Neural progenitor cell (in vitro differentiated cells): ENCODE measurements at regions not wholly inside any gene's neighbourhood (a gene's known extent, or its start where the extent isn't known, plus 50 kb on each side); places are given as distances from the start of the nearest gene placed in this dataset.

ENCODE experiments used
- DNase-seq: peaks from one replicate; pipeline ENCODE4 v3.0.0-alpha.2; 2016; ENCODE audit warnings: low spot score
- H2AFZ ChIP-seq: fragments of 200-600 bp; sonication (generic); replicated peaks from 2 replicates; pipeline ENCODE4 v1.6.1; 2016; ENCODE audit warnings: antibody characterized with exemption
- H3F3A ChIP-seq: fragments of 200-600 bp; sonication (generic); 2 replicates; pipeline ENCODE4 v1.6.1; 2016; ENCODE audit warnings: antibody characterized with exemption, low read depth
- H3K27ac ChIP-seq: fragments of 200-600 bp; sonication (generic); 2 replicates; pipeline ENCODE4 v1.5.1; 2016; ENCODE audit warnings: mild to moderate bottlenecking
- H3K27me3 ChIP-seq: fragments of 200-600 bp; sonication (generic); 2 replicates; pipeline ENCODE4 v1.6.1; 2016; ENCODE audit warnings: mild to moderate bottlenecking, moderate library complexity
- H3K36me3 ChIP-seq: fragments of 200-600 bp; sonication (generic); 2 replicates; pipeline ENCODE4 v1.5.1; 2016
- H3K4me1 ChIP-seq: fragments of 200-600 bp; sonication (generic); 2 replicates; pipeline ENCODE4 v1.6.1; 2016; ENCODE audit warnings: mixed run types
- H3K4me2 ChIP-seq: fragments of 200-600 bp; sonication (generic); 2 replicates; pipeline ENCODE4 v1.6.1; 2016
- H3K4me3 ChIP-seq: fragments of 200-600 bp; sonication (generic); 2 replicates; pipeline ENCODE4 v1.5.1; 2016
- H3K79me2 ChIP-seq: fragments of 200-600 bp; sonication (generic); 2 replicates; pipeline ENCODE4 v1.6.1; 2016; ENCODE audit warnings: low read depth
- H3K9ac ChIP-seq: fragments of 200-600 bp; sonication (generic); 2 replicates; pipeline ENCODE4 v1.6.1; 2016
- H3K9me3 ChIP-seq: fragments of 200-600 bp; sonication (generic); 2 replicates; pipeline ENCODE4 v1.5.1; 2016; ENCODE audit warnings: low read depth
- H4K20me1 ChIP-seq: fragments of 200-600 bp; sonication (generic); 2 replicates; pipeline ENCODE4 v1.6.1; 2016; ENCODE audit warnings: low read depth
- H3K27ac Mint-ChIP-seq: 3 replicates; pipeline ENCODE4 v1.8.0; 2021; ENCODE audit warnings: mixed read lengths
- H3K27me3 Mint-ChIP-seq: 2 replicates; pipeline ENCODE4 v1.8.0; 2022; ENCODE audit warnings: low read depth, mild to moderate bottlenecking, inconsistent platforms, moderate library complexity, mixed read lengths; ENCODE audit not compliant: insufficient read depth
- H3K36me3 Mint-ChIP-seq: 3 replicates; pipeline ENCODE4 v1.8.0; 2021; ENCODE audit warnings: mixed read lengths
- H3K4me1 Mint-ChIP-seq: 3 replicates; pipeline ENCODE4 v1.8.0; 2021; ENCODE audit warnings: mixed read lengths
- H3K4me3 Mint-ChIP-seq: 3 replicates; pipeline ENCODE4 v1.8.0; 2021; ENCODE audit warnings: mild to moderate bottlenecking, moderate library complexity, mixed read lengths
- H3K9me3 Mint-ChIP-seq: 3 replicates; pipeline ENCODE4 v1.8.0; 2020; ENCODE audit warnings: mixed read lengths
- EZH2 ChIP-seq: fragments of 200-600 bp; sonication (generic); IDR thresholded peaks from 2 replicates; pipeline ENCODE4 v1.6.1; 2017; ENCODE audit warnings: antibody characterized with exemption, mild to moderate bottlenecking, moderate library complexity
- EZH2phosphoT487 ChIP-seq: fragments of 200-600 bp; sonication (generic); IDR thresholded peaks from 2 replicates; pipeline ENCODE4 v1.6.1; 2017; ENCODE audit warnings: antibody characterized with exemption
- TF ChIP-seq, protein P1 (sequence below): fragments of 200-600 bp; sonication (generic); IDR thresholded peaks from 2 replicates; pipeline ENCODE4 v1.5.1; 2017; ENCODE audit warnings: antibody characterized with exemption, mild to moderate bottlenecking

DNA sequence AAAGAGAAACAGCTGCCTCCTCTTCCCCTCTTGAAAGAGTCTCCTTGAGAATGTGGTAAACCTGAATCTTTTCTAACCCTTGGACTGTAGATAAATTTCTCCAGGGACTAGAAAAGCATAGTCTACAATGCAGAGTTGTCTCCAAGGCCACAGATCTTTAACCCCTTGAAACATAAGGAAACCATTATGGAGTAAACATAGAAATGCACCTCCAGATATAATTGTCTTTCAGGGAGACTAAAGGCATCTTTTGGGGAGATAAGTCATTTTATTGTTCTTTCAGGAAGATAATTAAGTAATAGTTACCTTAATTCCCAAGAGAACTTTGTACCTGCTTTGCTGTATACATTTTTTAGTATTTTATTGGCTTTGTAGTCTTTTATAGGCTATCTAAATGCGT is 373.6 kb upstream of the GRIA1 start:
- H3K36me3 Mint-ChIP-seq: no peaks in the 10 kb centered on the region
- H3K9me3 Mint-ChIP-seq: no peaks in the 10 kb centered on the region
- H2AFZ ChIP-seq: no peak overlapping the region
- no peaks in the 10 kb centered on the region for H4K20me1 ChIP-seq
- no peak overlapping the region for H3K27ac Mint-ChIP-seq
- H3K79me2 ChIP-seq: no peaks in the 10 kb centered on the region
- no peaks in the 10 kb centered on the region for H3F3A ChIP-seq
- H3K4me3 ChIP-seq: no peak overlapping the region
- H3K27ac ChIP-seq: no peak overlapping the region
- H3K27me3 ChIP-seq: no peaks in the 10 kb centered on the region
- no peaks in the 10 kb centered on the region for H3K36me3 ChIP-seq
- no peaks in the 10 kb centered on the region for H3K4me1 Mint-ChIP-seq
- H3K4me3 Mint-ChIP-seq: no peak overlapping the region
- H3K4me2 ChIP-seq: no peak overlapping the region
- no peak for DNase-seq
- no peaks in the 10 kb centered on the region for H3K27me3 Mint-ChIP-seq
- peaks cover 5% of the 10 kb centered on the region for H3K4me1 ChIP-seq
- TF ChIP-seq, protein P1, sequence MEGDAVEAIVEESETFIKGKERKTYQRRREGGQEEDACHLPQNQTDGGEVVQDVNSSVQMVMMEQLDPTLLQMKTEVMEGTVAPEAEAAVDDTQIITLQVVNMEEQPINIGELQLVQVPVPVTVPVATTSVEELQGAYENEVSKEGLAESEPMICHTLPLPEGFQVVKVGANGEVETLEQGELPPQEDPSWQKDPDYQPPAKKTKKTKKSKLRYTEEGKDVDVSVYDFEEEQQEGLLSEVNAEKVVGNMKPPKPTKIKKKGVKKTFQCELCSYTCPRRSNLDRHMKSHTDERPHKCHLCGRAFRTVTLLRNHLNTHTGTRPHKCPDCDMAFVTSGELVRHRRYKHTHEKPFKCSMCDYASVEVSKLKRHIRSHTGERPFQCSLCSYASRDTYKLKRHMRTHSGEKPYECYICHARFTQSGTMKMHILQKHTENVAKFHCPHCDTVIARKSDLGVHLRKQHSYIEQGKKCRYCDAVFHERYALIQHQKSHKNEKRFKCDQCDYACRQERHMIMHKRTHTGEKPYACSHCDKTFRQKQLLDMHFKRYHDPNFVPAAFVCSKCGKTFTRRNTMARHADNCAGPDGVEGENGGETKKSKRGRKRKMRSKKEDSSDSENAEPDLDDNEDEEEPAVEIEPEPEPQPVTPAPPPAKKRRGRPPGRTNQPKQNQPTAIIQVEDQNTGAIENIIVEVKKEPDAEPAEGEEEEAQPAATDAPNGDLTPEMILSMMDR: no peak
- H3K9ac ChIP-seq: no peak overlapping the region
- no peaks in the 10 kb centered on the region for H3K9me3 ChIP-seq

DNA sequence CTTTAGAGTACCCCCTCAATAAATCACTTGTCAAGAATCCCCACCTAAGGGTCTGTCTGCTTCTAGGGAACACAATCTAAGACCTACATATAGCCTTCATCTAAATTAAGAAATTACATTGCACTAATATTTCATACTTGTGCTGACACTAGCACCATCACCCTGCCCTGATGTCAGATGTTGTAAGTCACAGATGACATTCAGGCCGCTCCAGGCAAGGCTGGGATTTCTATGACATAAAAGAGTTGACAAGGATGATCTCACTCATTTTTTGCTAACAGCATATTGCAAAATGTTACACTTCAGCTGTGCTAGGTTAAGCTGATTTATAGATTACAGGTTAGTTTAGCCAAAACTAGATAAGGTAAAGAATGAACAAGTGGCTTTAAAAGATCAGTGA is 372.5 kb upstream of the GRIA1 start:
- Mint-ChIP-seq H3K36me3 (no peaks in the 10 kb centered on the region), H3K27ac (no peak overlapping the region), H3K27me3 (no peaks in the 10 kb centered on the region), H3K4me1 (peaks cover 5% of the 10 kb centered on the region), H3K4me3 (no peak overlapping the region), H3K9me3 (no peaks in the 10 kb centered on the region)
- H3K4me3 ChIP-seq: no peak overlapping the region
- no peak overlapping the region for H3K27ac ChIP-seq
- H4K20me1 ChIP-seq: no peaks in the 10 kb centered on the region
- H3K36me3 ChIP-seq: no peaks in the 10 kb centered on the region
- TF ChIP-seq EZH2: no peak
- no peak for TF ChIP-seq EZH2phosphoT487
- TF ChIP-seq, protein P1: no peak
- H2AFZ ChIP-seq: no peak overlapping the region
- DNase-seq: no peak
- no peaks in the 10 kb centered on the region for H3F3A ChIP-seq
- H3K9me3 ChIP-seq: no peaks in the 10 kb centered on the region
- no peaks in the 10 kb centered on the region for H3K27me3 ChIP-seq
- no peak overlapping the region for H3K4me2 ChIP-seq
- peaks cover 15% of the 10 kb centered on the region for H3K4me1 ChIP-seq
- no peak overlapping the region for H3K9ac ChIP-seq
- H3K79me2 ChIP-seq: no peaks in the 10 kb centered on the region

DNA sequence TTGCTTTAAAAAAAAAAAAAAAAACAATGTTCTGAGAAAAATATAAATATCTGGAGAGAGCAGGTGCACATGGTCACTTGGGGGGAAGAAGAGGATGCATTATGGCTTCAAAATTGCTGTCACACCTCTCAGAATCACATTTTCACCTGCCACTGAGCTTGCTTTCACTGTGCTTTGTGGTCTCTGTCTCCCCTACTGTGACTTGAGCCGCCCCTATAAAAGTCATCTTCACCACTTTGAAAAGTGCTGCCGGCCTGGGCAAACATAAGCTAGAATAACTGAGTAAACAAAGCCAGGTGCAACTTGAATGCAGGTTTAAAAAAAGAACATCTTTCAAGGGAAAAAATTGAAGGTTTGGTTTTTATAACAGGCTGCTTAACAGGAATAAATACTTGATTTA is 368.1 kb upstream of the GRIA1 start:
- TF ChIP-seq, protein P1: no peak
- TF ChIP-seq EZH2: no peak
- no peak for TF ChIP-seq EZH2phosphoT487
- H4K20me1 ChIP-seq: no peaks in the 10 kb centered on the region
- H3K27ac Mint-ChIP-seq: no peak overlapping the region
- H3K4me1 ChIP-seq: peaks cover 19% of the 10 kb centered on the region
- peak overlapping the region; percentile 56 for H3K4me2 ChIP-seq
- no peak overlapping the region for H2AFZ ChIP-seq
- no peaks in the 10 kb centered on the region for H3F3A ChIP-seq
- H3K27me3 Mint-ChIP-seq: no peaks in the 10 kb centered on the region
- no peaks in the 10 kb centered on the region for H3K36me3 Mint-ChIP-seq
- no peak overlapping the region for H3K4me3 Mint-ChIP-seq
- DNase-seq: peak; percentile 6
- H3K4me3 ChIP-seq: no peak overlapping the region
- H3K9me3 Mint-ChIP-seq: no peaks in the 10 kb centered on the region
- H3K9ac ChIP-seq: no peak overlapping the region
- no peaks in the 10 kb centered on the region for H3K36me3 ChIP-seq
- H3K79me2 ChIP-seq: no peaks in the 10 kb centered on the region
- H3K4me1 Mint-ChIP-seq: peaks cover 5% of the 10 kb centered on the region
- no peaks in the 10 kb centered on the region for H3K27me3 ChIP-seq
- no peak overlapping the region for H3K27ac ChIP-seq
- no peaks in the 10 kb centered on the region for H3K9me3 ChIP-seq

DNA sequence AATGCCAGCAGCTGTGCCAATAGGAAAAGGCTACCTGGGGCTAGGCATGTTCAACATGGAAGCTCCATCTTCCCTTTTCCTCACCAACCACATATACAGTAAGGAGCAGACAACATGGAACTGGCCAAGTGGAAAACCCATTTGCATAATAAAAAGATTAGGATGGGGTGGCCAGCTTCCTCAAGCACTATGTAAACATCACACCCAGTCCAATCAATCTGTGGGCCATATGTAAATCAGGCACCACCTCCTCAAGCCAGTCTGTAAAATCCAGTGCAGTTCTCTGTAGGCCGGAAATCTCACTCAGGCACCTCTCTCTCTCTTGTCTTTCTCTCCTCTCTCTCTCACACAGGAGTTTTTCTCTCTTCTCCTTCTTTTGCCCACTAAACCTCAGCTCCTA is 360.2 kb upstream of the GRIA1 start:
- Mint-ChIP-seq H3K27ac (no peak overlapping the region), H3K36me3 (no peaks in the 10 kb centered on the region)

More for the DNA sequence above, 360.2 kb upstream of the GRIA1 start:
- H3K4me3 ChIP-seq: no peak overlapping the region
- Mint-ChIP-seq H3K4me1 (no peaks in the 10 kb centered on the region), H3K9me3 (no peaks in the 10 kb centered on the region), H3K27me3 (no peaks in the 10 kb centered on the region), H3K4me3 (no peak overlapping the region)
- H3K4me1 ChIP-seq: no peaks in the 10 kb centered on the region
- TF ChIP-seq, protein P1: no peak
- no peak for TF ChIP-seq EZH2
- TF ChIP-seq EZH2phosphoT487: no peak
- H2AFZ ChIP-seq: peak overlapping the region; percentile 44
- H3K9ac ChIP-seq: no peak overlapping the region
- no peak overlapping the region for H3K4me2 ChIP-seq
- H3K27me3 ChIP-seq: no peaks in the 10 kb centered on the region
- H4K20me1 ChIP-seq: no peaks in the 10 kb centered on the region
- no peaks in the 10 kb centered on the region for H3K79me2 ChIP-seq
- H3K27ac ChIP-seq: no peak overlapping the region
- no peaks in the 10 kb centered on the region for H3K9me3 ChIP-seq
- no peaks in the 10 kb centered on the region for H3K36me3 ChIP-seq
- H3F3A ChIP-seq: no peaks in the 10 kb centered on the region
- DNase-seq: no peak
